GM18505 (cell line): ENCODE measurements at regions not wholly inside any gene's neighbourhood (a gene's known extent, or its start where the extent isn't known, plus 50 kb on each side); places are given as distances from the start of the nearest gene placed in this dataset.

Experiments used
- ATAC-seq: cut with Tn5 transposase; IDR thresholded peaks from one replicate; pipeline ENCODE4 v1.9.1; 2021; ENCODE audit not compliant: unreplicated experiment
- POLR2A ChIP-seq: IDR thresholded peaks from 4 replicates; pipeline ENCODE4 v1.6.1; 2011; ENCODE audit warnings: borderline replicate concordance; ENCODE audit not compliant: insufficient read depth, insufficient read length; ENCODE audit errors: extremely low read depth

DNA sequence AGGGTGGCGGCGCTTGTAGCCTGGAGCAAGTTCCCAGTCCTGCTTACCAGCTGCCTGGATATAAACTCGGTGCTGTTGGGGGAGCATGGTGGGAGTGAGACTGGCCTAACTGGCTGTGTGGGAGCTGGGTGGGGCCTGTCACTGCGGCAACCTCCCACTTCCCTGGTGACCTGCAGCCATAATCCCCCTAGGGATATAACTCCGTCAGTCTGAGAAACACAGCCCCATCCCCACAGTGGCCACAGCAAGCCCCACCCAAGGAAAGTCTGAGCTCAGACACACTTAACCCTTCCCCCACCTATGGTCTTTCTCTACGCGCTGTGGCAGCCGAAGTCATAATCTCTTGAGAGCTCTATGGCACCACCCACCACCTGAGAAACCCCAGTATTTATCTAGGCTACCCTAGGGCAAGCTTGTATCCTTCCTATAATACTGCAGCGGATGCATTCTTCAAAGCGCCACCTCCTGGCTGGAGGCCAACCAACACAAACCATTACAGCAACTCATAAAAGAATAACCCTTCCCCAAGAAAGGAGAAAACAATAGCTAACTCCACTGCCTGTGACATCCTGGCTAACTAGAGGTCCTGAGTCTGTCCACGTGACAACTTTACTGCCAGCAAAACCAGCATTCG is 57.4 kb downstream of the ZNF648 start:
- TF ChIP-seq POLR2A: no peak
- ATAC-seq: no peak

DNA sequence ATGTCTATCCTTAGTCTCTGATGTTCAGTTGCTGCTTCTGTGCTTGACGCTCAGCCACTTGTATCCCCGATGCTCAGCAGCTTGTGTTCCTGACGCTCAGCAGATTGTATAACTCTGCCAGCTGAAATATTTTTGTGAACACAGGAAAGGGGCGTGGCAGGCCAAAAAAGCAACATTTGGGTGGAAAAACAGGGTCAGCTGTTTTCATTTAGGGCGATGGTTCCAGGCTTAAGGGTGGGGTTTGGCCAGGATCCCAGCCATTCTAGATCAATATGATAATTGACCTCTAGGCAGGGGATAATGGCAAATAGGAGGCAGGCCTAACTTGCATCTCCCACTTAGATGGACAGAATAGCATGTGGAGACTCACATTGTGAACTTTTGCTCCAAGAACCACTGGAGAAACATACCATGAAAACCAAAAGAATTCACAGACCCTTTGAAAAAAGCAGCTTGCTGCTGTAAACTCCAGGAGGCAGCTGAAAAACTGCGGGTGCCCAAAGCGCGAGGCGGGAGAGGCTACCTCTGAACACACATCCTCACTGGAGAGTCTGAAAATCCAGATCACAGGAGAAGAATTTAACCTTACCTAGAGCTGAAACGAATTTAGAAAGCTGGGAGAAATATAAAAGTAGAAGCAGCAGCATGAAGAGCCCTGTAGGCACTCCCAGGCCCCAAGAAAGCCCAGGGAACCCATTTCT is 58.3 kb downstream of the ZNF648 start:
- no peak for ATAC-seq
- TF ChIP-seq POLR2A: no peak

DNA sequence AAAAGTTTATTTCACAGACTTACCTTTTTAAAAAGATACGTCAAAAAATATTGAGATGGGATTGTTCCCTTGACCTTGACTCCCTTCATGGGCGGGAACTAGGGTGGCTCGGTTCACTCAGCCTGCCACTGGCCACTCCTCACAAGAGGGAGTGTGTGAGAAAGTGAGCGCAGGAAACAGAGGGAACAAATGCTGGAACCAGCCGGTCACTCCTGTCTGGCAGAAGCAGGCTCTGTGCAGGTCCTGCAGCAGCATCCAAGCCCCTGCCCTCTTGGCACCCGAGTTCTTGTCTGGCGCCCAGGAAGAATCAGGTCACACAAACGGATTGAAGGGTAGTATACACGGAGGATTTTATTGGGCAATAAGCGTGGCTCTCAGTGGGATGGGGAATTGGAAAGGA is 58.9 kb downstream of the ZNF648 start:
- no peak for ATAC-seq
- TF ChIP-seq POLR2A: no peak

DNA sequence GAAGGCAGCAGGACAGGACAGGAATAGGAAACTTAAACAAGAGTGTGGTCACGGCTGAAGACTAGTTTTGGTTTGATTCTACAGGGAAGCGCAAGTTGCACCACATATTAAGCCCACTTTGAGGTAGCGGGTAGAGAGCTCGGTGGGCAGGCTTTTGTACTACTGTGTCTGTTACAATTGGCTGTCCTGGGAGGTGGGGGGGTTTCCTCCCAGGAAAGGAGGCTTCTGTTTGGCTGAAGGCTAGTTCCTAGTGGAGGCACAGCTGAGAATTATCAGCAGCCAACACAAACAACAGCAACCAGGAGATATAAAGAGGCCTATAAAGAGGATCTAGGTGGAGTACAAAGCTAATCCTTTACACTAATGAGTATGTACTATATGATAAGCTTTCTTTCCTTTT is 62.7 kb downstream of the ZNF648 start:
- no peak for ATAC-seq
- TF ChIP-seq POLR2A: no peak

DNA sequence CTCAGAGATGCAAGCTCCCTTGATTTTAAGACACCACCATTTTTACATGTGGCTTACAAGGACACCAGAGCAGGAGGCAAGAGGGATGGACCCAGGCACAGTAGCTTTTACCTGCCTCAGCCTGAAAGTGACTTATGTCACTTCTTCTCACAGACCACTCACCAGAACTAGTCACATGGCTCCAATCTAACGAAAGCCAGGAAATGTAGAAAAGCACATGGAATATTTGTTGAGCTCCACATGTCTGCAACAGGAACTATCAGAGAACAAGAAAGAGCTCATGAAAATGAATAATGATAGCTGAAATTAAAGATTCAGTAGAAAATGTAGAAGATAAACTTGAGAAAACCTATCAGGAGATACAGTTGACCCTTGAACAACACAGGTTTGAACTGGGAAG is 69.4 kb downstream of the ZNF648 start:
- no peak for ATAC-seq

DNA sequence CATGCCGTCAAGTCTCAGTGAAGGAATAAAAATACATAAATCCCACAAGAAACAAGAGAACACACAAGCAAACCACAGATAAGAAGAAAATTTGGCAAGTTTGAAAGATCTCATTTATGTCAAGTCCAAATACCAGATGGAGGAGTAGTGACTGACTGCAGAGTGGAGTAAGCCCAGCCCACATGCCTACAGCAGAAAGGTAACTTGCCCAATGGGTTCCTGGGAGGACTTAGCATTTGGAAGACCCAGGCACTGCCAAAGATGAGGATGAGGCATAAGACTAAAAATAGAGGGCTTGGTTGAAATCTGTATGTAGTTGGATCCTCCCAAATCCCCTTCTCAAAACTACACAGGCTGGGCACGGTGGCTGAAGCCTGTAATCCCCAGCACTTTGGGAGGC is 70.8 kb downstream of the ZNF648 start:
- no peak for ATAC-seq
- no peak for TF ChIP-seq POLR2A

More for the DNA sequence above, 69.4 kb downstream of the ZNF648 start:
- no peak for TF ChIP-seq POLR2A

DNA sequence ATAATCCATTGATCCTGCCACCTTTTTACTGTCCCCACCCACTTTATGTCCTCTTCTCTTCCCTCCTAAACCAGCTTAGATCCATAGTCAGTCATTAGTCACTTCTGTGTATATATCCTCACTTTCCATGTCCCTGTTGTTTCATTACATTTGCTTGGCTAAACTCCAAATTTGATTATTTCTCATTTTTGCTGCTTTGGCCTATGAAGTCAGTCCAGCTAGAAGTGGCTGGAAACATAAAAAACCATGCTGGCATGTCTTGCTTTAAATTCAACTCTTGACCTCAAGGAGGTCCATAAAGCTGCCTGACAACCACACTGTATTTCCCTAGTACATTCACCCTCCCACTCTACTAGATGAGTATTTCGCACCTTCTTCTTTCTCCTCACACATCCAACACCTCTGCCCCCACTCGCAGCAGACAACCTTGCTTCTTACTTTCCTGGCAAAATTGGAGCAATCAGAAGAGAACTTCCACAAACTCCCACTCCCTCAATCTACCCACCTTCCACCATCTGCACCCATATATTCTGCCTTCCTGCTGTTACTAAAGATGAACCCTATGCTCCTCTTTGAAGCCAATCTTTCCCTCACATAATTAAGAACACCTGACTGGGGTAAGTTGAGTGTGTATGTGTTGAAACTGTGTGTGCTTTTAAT is 72.1 kb downstream of the ZNF648 start:
- ATAC-seq: no peak
- TF ChIP-seq POLR2A: no peak

- no peak for TF ChIP-seq POLR2A
- ATAC-seq: no peak
These were observed 73.5 kb downstream of the ZNF648 start for GRCh38 chr1:181987996-181988395.

DNA sequence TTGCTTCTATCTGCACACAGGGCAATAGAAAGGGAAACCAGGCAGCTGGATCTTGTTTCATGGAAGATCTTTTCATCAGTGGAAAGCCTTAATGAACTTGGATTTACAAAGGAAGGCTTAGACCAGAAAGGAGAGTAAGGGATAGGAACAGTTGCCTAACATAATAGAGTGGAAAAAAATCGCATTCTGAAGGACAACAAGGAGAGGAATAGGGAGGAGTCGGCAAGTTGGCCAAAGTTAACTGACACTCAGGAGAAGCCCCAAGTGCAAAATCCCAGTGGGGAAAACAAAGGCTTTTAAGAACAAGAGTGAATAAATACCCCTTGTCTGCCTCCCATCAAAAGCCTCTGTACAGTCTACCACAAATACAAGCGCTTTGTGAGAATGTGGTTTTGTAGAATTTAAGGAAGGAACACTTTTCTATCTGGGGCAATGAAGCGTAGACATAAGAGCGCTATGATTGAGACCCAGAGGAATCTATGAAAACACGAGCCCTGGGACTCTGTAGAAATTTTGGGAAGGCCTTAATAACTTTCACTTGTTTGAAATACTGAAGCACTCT is 74.1 kb downstream of the ZNF648 start:
- TF ChIP-seq POLR2A: no peak

GRCh38 chr1:181986907-181987305 is 74.6 kb downstream of the ZNF648 start:
- TF ChIP-seq POLR2A: no peak
- no peak for ATAC-seq

More for the DNA sequence above, 74.1 kb downstream of the ZNF648 start:
- no peak for ATAC-seq

- no peak for ATAC-seq
- TF ChIP-seq POLR2A: no peak
These were observed 75.3 kb downstream of the ZNF648 start for GRCh38 chr1:181985936-181986906.

DNA sequence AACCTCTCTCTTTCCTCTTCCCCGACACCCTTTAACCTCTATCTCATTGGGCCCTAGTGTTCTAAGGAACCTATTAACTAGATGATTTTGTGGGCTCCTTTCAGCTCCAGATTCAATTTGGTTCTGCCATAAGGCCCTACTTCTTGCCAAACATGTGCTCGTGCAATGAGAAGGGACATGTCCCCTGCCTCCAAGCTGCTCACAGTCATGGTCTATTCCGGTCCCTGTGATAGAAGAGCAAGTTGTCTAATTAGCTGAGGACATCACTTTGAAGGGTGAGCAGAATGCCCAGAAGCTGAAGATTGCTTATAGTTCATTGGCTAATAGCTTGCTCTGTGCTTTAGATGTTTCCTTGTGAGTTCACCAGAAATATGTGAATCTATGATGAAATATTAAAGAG is 76.2 kb downstream of the ZNF648 start:
- TF ChIP-seq POLR2A: no peak
- ATAC-seq: no peak

DNA sequence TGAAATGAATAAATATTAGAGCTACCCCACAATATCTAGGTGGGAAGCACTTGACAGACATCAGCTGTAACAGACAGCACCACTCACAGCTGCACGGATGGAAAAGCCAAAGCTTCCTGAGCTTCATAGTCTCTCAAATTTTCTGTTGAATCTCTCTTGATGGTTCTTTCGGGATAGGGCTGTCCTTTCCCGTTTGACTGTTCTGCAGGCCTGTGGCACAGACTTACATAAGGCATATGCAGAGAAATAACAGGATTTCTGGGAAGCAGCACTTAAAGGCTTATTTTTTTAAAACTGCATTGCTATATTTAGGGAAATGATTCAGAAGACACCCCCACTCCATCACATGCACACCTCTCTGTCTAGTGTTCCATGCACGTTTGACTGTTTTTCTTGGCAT is 77.5 kb downstream of the ZNF648 start:
- TF ChIP-seq POLR2A: no peak

More for the DNA sequence above, 77.5 kb downstream of the ZNF648 start:
- ATAC-seq: no peak
